H9 (cell line): ENCODE measurements at regions not wholly inside any gene's neighbourhood (a gene's known extent, or its start where the extent isn't known, plus 50 kb on each side); places are given as distances from the start of the nearest gene placed in this dataset.

ENCODE experiments used
- DNase-seq: peaks from one replicate; pipeline ENCODE4 v3.0.0-alpha.2; 2017
- H2AFZ ChIP-seq: one replicate; pipeline ENCODE4 v1.6.1; 2013; ENCODE audit warnings: mild to moderate bottlenecking, low read length, control low read depth, moderate library complexity
- H2AK5ac ChIP-seq: 2 replicates; pipeline ENCODE4 v1.6.1; 2013; ENCODE audit warnings: low read length, control low read depth, mixed read lengths; ENCODE audit not compliant: insufficient read length
- H2BK120ac ChIP-seq: one replicate; pipeline ENCODE4 v1.6.1; 2013; ENCODE audit warnings: low read depth, mild to moderate bottlenecking, low read length, control low read depth, inconsistent platforms; ENCODE audit not compliant: poor library complexity, severe bottlenecking
- H2BK12ac ChIP-seq: 2 replicates; pipeline ENCODE4 v1.6.1; 2013; ENCODE audit warnings: low read length, control low read depth, mixed read lengths, low read depth; ENCODE audit not compliant: insufficient read length
- H2BK15ac ChIP-seq: 2 replicates; pipeline ENCODE4 v1.6.1; 2013; ENCODE audit warnings: low read depth, low read length, control low read depth
- H2BK20ac ChIP-seq: one replicate; pipeline ENCODE4 v1.6.1; 2013; ENCODE audit warnings: low read depth, mild to moderate bottlenecking, low read length, control low read depth, inconsistent platforms; ENCODE audit not compliant: poor library complexity, severe bottlenecking
- H2BK5ac ChIP-seq: 2 replicates; pipeline ENCODE4 v1.6.1; 2013; ENCODE audit warnings: low read length, control low read depth, mixed read lengths; ENCODE audit not compliant: insufficient read length
- H3K14ac ChIP-seq: 2 replicates; pipeline ENCODE4 v1.6.1; 2013; ENCODE audit warnings: low read length, control low read depth; ENCODE audit not compliant: insufficient read depth
- H3K18ac ChIP-seq: 2 replicates; pipeline ENCODE4 v1.6.1; 2013; ENCODE audit warnings: low read depth, mild to moderate bottlenecking, mixed read lengths, low read length, control low read depth; ENCODE audit not compliant: insufficient read length
- H3K23ac ChIP-seq: 2 replicates; pipeline ENCODE4 v1.6.1; 2013; ENCODE audit warnings: low read length, control low read depth, mixed read lengths, low read depth; ENCODE audit not compliant: insufficient read length
- H3K23me2 ChIP-seq: 2 replicates; pipeline ENCODE4 v1.6.1; 2013; ENCODE audit warnings: low read depth, mild to moderate bottlenecking, mixed read lengths, low read length, control low read depth; ENCODE audit not compliant: insufficient read length, poor library complexity, severe bottlenecking
- H3K27ac ChIP-seq: 2 replicates; pipeline ENCODE4 v1.5.1; 2013; ENCODE audit warnings: low read length, control low read depth, mixed read lengths, low read depth; ENCODE audit not compliant: insufficient read length
- H3K27me3 ChIP-seq: 2 replicates; pipeline ENCODE4 v1.6.1; 2013; ENCODE audit warnings: low read length, control low read depth, inconsistent platforms; ENCODE audit not compliant: insufficient read depth
- H3K4ac ChIP-seq: 2 replicates; pipeline ENCODE4 v1.6.1; 2013; ENCODE audit warnings: low read depth, mild to moderate bottlenecking, control low read depth, inconsistent platforms, low read length, moderate library complexity
- H3K4me1 ChIP-seq: 2 replicates; pipeline ENCODE4 v1.6.1; 2013; ENCODE audit warnings: low read length, control low read depth, inconsistent platforms; ENCODE audit not compliant: insufficient read depth
- H3K4me2 ChIP-seq: 2 replicates; pipeline ENCODE4 v1.6.1; 2013; ENCODE audit warnings: low read length, control low read depth, mixed read lengths; ENCODE audit not compliant: insufficient read length, insufficient read depth
- H3K56ac ChIP-seq: 2 replicates; pipeline ENCODE4 v1.6.1; 2013; ENCODE audit warnings: low read depth, mild to moderate bottlenecking, mixed read lengths, low read length, control low read depth; ENCODE audit not compliant: insufficient read length
- H3K79me1 ChIP-seq: 2 replicates; pipeline ENCODE4 v1.6.1; 2013; ENCODE audit warnings: low read depth, mild to moderate bottlenecking, moderate library complexity, low read length, control low read depth, inconsistent platforms; ENCODE audit not compliant: insufficient read depth, poor library complexity, severe bottlenecking
- H3K79me2 ChIP-seq: 2 replicates; pipeline ENCODE4 v1.6.1; 2013; ENCODE audit warnings: low read length, control low read depth, inconsistent platforms; ENCODE audit not compliant: insufficient read depth
- H3K9ac ChIP-seq: 2 replicates; pipeline ENCODE4 v1.6.1; 2013; ENCODE audit warnings: low read length, control low read depth, mixed read lengths; ENCODE audit not compliant: insufficient read length; ENCODE audit errors: extremely low read depth
- H3K9me3 ChIP-seq: one replicate; pipeline ENCODE4 v1.6.1; 2013; ENCODE audit warnings: low read depth, low read length, inconsistent platforms; ENCODE audit not compliant: control insufficient read depth
- H3T11ph ChIP-seq: one replicate; pipeline ENCODE4 v1.6.1; 2013; ENCODE audit warnings: mild to moderate bottlenecking, low read length, control low read depth, inconsistent platforms
- H4K20me1 ChIP-seq: one replicate; pipeline ENCODE4 v1.6.1; 2013; ENCODE audit not compliant: control insufficient read depth, insufficient read length, insufficient read depth
- H4K5ac ChIP-seq: 2 replicates; pipeline ENCODE4 v1.6.1; 2013; ENCODE audit warnings: low read depth, mild to moderate bottlenecking, mixed read lengths, low read length, control low read depth; ENCODE audit not compliant: insufficient read length
- H4K8ac ChIP-seq: replicated peaks from 2 replicates; pipeline ENCODE4 v1.6.1; 2013; ENCODE audit warnings: low read length, control low read depth, mixed read lengths, low read depth; ENCODE audit not compliant: insufficient read length
- H4K91ac ChIP-seq: 2 replicates; pipeline ENCODE4 v1.6.1; 2013; ENCODE audit warnings: low read depth, mild to moderate bottlenecking, moderate library complexity, mixed read lengths, low read length, control low read depth; ENCODE audit not compliant: insufficient read length
- H3K27ac Mint-ChIP-seq, 3 experiments: 2 replicates in 2 of 3; 3 replicates in 1 of 3; pipeline ENCODE4 v1.8.0; 2020 to 2021; ENCODE audit warnings: mixed read lengths in 3 of 3, mild to moderate bottlenecking in 1 of 3, moderate library complexity in 1 of 3
- H3K27me3 Mint-ChIP-seq: 2 replicates; pipeline ENCODE4 v1.8.0; 2021; ENCODE audit warnings: low read depth, mild to moderate bottlenecking, moderate library complexity, mixed read lengths
- H3K36me3 Mint-ChIP-seq, 3 experiments: 2 replicates in 2 of 3; 3 replicates in 1 of 3; pipeline ENCODE4 v1.8.0; 2020 to 2021; ENCODE audit warnings: low read depth in 3 of 3, mixed read lengths in 3 of 3; ENCODE audit not compliant: insufficient read depth in 1 of 3
- H3K4me1 Mint-ChIP-seq, 2 experiments: 2 replicates each; pipeline ENCODE4 v1.8.0; 2020; ENCODE audit warnings: mixed read lengths in 2 of 2
- H3K4me3 Mint-ChIP-seq, 2 experiments: 2 replicates in 1 of 2; 3 replicates in 1 of 2; pipeline ENCODE4 v1.8.0; 2020 to 2021; ENCODE audit warnings: mild to moderate bottlenecking in 2 of 2, mixed read lengths in 2 of 2, moderate library complexity in 1 of 2
- H3K9me3 Mint-ChIP-seq, 2 experiments: 2 replicates in 1 of 2; 3 replicates in 1 of 2; pipeline ENCODE4 v1.8.0; 2020; ENCODE audit warnings: mild to moderate bottlenecking in 2 of 2, mixed read lengths in 2 of 2, moderate library complexity in 1 of 2
- CTCF ChIP-seq: fragments of 200-600 bp; sonication (generic); conservative IDR thresholded peaks from 3 replicates; pipeline ENCODE4 v1.8.0; 2021; ENCODE audit warnings: antibody characterized with exemption, mild to moderate bottlenecking
- WGBS: extraction: QIAGEN DNeasy Blood & Tissue Kit; methylation state at CpG from one replicate; pipeline ENCODE4 v1.1.7; 2013; ENCODE audit warnings: missing lambda C conversion rate, low lambda C conversion rate, mixed read lengths; ENCODE audit not compliant: insufficient read length; ENCODE audit errors: extremely low coverage; 5-methylcytosine and 5-hydroxymethylcytosine counted together

- no peak overlapping the region for H3K4me3 Mint-ChIP-seq
- no peaks in the 10 kb centered on the region for H3K9me3 Mint-ChIP-seq
- Histone ChIP-seq H3K56ac (no peak overlapping the region), H2BK5ac (no peak overlapping the region), H3K14ac (no peak overlapping the region), H2BK20ac (no peak overlapping the region), H3K4me2 (no peak overlapping the region), H4K91ac (no peak overlapping the region), H3K9ac (no peak overlapping the region), H2BK120ac (no peak overlapping the region), H2AK5ac (no peak overlapping the region), H3K4ac (no peak overlapping the region), H3K27ac (no peak overlapping the region), H2AFZ (no peak overlapping the region), H3K23ac (no peak overlapping the region), H4K5ac (no peak overlapping the region), H3K18ac (no peak overlapping the region), H2BK15ac (no peak overlapping the region), H3K79me1 (no peaks in the 10 kb centered on the region), H3K27me3 (no peaks in the 10 kb centered on the region), H3K79me2 (no peaks in the 10 kb centered on the region), H3K23me2 (no peaks in the 10 kb centered on the region), H4K8ac (no peak overlapping the region), H3K4me1 (no peaks in the 10 kb centered on the region), H2BK12ac (no peak overlapping the region), H4K20me1 (no peaks in the 10 kb centered on the region), H3T11ph (no peak overlapping the region), H3K9me3 (no peaks in the 10 kb centered on the region)
- no peak for DNase-seq
- no peaks in the 10 kb centered on the region for H3K27me3 Mint-ChIP-seq
- no CpG with 5 or more reads among the region's 4 CpGs for WGBS
- TF ChIP-seq CTCF = no peak
- H3K4me1 Mint-ChIP-seq = peaks cover 3 to 10% of the 10 kb centered on the region in 2 experiments
- H3K36me3 Mint-ChIP-seq = no peaks in the 10 kb centered on the region
- H3K27ac Mint-ChIP-seq = no peak overlapping the region
Measured at GRCh38 chr11:107221748-107222285, 203.5 kb upstream of the GUCY1A2 start.
